OCI-M1 (cell line): ENCODE measurements at regions not wholly inside any gene's neighbourhood (a gene's known extent, or its start where the extent isn't known, plus 50 kb on each side); places are given as distances from the start of the nearest gene placed in this dataset.

Source experiments
- DNase-seq: peaks from one replicate; lab custom pipeline; 2025; lab: John Stamatoyannopoulos, UW

DNA sequence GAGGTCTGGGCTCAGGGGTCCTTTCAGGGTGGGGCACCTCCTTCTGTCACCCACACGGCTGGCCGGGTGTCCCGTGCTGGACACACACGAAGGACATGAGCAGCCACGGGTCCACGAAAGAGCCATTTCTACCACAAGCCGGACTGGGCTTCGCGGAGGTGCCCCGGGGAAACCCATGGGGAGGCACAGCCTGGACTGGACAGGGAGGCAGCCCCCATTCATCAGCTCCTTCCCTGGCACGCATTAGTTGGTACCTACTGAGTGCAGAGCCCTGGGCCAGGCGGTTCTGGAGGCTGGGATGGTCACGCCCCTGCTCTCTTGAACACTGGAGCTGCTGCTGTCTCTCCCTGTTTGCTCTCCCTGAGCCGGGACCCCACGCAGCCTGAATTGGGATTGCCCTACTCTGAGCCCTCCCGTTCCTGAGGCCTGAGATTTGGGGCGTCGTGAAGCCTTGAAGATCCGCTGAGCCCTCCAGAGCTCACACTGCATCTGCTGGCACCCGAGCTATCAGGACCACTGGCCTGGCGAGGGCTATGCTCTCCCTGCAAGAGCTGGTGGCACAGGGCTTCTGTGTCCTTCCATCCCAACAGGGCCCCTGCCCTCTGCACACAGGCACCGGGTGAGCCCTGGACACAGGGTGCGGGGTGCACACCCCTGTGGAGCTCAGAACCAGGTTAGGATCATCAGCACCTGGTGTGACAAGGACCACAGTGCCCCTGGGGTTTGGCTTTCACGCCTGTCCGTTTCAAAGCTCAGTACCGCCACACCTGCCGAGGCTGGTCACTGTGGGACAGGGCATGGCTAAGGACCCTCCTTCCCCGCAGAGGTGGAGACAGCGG, 84.6 kb downstream of the MYEOV start:
- no peak for DNase-seq

DNA sequence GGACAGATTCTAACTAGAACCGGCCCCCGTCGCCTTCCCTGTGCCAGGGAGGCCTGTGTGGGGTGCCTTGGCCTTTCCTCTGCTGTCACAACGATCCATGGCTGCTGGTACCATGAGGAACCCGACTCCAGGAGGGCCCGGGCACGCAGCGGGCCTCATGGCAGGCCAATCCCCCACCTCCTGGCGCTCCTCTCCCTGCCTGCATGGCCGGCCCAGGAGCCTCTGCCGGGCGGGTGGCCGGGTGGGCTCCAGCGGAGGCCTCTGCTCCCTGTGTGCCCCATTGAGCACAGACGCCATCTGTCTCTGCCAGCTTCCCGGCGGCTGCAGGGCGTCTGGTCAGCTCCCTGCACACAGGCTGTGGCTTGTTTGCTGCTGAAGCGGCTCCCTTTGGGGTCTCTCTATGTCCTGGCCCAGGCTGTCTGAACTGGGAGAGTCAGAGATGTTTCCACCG, 86.5 kb downstream of the MYEOV start:
- DNase-seq, result no peak

DNA sequence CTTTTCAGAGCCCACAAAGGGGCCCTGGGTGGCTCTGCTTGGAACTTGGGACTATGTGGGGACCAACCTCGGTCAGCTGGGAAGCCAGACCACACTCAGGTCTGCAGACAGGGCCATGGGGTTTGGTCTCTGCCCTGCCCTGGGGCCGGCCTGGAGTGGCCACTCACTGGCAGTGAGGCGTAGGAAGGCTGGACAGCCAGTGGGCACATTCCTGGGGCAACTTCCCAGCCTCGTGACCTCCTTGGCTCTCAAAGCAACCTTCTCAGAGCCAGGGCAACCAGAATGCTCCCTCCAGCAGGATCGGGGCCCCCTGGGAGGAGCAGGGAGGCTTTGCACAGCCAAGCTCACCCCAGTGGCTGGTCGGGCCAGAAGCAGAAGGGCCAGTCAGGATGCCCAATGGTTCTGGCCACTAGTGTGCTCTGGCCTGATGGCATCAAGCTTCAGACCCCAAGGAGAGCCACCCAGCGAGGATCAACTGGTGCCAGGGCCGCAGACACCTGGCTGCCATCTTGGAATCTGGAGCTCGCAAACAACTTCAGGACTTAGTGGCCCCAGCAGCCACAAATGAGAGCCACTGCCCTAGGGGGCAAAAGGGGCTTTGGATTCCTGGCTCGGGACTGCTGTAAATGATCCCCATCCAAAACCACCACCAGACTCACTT, 87.1 kb downstream of the MYEOV start:
- DNase-seq, result no peak

DNA sequence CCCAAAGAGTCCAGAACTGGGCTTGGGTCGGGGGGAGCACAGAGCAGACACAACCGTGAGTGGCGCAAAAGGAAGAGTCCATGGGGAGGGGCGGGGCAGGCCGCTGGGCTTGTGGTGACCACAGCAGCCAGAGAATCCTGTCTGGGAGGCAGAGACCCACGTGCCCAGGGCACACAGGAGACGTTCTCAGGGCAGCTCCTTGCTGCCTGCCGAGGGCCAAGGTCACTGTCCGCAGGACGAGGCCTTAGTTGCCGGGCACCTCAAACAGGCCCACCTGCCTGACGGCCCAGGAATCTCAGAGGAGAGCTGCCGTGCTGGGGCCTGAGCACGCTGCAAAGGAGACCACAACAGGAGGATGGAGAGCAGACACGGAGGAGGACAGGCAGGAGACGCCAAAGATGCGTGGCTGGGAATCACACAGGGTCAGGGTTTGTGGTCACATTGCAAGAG, 87.8 kb downstream of the MYEOV start:
- no peak for DNase-seq

DNA sequence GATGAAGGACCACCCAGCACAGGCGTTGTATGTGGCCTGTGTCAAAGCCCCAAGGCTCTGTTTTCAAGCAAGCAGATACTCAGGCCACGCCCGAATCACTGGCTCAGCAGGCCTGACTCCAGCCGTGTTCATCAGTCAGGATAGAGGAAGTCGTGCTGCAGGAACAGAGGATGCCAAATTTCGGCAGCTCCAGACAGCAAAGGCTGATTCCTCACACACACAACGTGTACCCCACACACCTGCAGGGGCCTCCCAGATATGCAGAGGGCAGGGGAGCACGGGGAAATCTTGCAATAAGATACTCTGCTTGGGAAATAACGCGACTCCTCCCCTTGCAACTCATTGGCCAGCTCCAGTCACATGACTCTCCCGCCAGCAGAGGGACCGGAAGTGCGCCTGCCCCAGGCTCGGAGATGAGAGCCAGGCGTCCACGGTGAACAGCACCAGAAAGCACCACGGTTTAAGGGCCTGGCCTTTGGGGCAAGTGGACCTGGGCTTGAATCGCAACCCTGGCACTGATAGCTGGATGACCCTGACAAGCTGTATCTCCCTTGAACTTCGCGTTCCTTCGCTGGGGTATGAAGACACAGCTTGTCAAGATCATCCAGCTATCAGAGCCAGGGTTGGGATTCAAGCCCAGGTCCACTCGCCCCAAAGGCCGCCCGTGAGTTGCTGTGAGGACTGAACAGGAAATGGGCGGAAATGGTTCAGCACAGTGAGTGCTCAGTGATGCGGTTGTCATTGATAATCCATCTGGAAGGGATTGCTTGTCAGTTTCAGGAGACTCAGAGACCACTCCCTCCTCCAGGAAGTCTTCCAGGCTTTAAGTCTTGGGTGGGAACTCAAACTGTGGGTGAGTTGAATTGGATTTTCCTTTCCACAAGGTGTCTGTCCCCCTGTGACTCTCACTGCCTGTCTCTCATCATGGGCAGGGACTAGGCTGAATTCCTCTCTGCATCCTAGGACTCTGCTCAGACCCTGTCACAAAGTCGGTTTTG, 88.5 kb downstream of the MYEOV start:
- DNase-seq, result no peak

DNA sequence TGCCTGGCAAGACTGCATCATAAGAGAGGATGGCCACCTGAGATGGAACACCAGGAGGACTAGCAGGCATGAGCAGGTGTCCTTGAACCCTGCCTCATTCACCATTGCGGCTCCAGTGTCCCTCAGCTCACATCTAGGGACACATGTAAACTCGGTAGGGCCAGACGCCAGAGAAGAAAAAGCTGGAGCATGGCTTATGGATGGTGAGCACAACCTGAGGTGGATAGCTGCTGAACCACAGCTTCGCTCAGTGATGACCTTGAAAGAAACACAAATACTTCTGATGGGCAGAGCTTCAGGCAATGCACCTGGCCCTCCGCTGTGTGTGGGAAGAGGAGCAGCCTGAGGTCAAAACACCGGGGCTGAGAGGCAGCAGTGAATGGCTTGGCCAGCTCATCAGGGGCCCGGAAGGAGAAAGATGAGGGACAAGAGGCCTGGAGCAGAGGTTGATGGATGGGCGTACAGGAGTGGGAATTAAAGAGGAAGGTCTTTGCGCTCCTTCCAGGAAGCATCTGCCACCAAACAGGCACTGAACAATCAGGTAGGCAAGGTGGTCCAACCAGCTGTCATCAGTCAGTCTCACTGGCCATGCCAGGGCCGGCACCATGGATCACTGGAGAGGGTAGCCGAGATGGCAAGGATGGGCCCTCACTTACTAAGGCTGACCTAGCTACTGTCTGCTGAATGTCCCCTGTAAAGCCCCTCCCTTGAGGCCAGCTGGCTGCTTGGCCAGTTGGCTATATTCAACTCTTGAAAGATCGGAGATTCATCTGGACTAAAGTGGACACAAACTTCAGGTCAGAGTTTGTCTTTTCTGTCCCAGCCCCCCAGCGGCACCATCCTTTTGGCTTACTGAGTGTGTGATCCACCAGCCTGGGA, 89.7 kb downstream of the MYEOV start:
- no peak for DNase-seq

DNA sequence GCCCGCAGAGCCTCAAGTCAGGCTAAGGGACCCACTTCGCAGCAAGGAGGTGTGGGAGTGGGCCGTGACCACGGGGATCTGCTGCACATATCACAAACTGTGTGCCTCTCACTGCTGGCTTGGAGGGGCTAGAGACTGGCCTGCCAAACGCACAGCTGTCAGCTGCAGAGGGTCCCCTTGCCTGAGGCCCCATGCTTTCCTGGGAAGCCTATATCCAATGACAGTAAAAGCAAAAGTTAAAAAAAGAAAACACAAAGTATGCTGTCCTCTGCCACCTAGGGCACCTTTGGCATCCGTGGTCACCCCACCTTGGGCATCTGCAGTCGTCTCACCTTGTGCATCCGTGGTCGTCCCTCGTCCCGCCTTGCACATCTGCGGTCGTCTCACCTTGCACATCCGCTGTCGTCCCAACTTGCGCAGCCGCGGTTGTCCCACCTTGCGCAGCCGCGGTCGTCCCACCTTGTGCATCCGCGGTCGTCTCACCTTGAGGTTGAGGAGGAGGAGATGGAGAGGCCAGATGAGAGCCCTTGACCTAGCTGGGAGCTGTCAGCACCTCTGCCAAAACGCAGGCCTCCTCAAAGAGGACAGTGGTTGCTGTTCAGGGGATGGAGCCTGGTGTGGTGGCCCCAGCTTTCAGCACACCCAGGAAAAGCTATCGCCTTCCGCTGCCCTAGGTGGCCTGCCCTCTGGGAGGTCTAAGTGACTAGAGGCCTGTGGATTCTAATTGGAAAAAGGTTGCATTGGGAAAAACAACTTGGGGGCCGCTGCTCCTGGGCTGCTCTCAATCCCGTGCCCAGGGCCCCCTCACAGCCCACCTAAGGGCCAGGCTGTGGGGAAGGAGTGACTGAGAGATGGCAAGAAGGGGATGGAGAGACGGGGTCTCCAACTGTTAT, 90.5 kb downstream of the MYEOV start:
- DNase-seq, result no peak

DNA sequence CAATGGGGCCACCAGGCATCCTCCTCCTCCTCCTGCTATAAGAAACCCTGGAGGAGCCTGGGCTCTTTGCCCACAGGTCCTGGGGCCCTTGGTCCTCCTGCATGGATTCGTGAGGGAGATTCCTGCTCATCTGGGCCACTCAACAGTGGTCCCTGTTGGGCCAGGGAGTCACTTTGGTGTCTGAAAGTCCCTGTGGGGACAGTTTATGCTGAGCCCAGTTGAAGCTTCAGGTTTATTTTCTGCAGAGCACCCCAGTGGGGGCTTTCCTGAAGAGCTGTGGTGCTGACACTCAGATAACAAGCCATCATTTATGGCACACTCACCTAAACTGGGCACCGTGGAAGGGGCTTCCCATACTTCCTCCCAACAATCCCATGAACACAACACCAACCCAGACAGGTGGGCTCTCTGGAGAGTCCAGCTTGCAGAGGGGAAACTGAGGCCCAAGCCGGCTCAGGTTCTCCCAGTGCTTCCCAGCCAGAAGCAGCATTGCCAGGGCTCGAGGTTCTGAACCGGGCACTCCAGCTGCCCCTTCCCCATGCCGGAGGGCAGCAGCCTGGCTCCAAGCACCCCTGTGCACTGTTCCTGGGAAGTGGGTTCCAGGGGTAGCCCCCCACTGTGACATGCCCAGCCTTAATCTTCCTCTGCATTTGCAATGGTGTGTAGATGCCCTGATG, 91.3 kb downstream of the MYEOV start:
- DNase-seq, result no peak

DNA sequence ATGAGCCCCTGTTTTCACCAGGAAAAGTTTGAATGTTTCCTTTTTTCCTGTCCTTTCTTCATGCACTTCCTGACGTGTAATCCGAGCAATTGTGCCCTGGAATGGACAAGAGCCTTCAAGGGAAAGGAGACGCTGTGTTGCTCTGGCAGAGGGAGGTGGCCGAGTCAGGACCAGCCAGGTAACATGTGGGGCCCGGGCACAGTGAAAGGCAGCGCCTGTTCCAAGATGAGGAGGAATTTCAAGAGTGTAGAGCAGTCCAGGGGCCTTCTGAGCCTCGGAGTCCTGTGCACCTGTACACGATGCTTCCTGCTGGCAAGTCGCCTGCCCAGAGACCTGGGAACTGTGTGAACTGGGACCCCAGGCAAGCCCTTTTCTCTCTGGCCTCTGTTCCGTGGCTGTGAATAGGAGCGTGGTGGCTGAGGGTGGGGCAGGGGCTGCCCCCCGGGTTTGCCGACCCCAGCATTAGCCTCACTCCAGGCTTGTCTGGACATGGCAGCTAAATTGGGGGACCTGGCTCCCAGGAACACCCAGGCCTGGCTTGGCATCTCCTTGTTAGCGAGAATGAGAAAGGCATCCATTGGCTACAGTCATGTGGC, 92.0 kb downstream of the MYEOV start:
- DNase-seq, result no peak

DNA sequence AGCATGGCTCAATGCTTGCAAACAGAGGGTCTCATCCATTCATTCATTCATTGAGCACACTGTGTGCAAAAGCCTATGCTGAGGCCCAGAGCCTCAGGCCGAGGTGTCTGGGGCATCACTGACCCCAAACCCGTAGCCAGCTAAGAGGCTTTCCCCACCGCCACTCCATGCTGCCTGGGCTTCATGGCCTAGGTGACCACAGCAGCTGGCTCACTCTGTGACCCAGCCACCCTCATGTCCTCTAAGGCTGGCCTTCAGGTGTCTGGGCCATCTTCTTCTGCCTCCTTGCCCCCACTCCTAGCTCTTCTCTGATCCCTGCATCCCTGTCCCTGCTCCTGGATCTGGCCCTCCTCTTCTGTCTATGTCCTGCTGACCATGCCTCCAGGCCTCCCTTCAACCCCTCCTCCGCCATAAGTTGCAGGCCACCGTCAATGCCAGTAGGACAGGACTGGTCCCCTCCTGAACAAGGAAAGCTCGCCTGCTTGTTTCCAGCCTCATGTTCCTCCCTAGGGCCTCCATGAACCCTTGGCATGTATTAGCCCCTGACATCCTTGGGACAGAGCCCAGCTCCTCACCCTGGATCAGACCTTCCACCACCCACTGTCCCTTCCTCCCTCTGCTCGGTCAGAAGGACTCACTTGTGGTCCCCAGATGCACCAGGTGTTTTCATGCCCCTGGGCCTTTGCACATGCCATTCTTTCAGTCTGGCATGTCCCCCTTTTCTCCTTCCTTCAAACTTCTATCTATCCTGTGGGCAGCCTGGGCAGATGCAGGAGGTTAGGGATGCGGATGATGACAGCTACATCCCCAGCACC, 92.8 kb downstream of the MYEOV start:
- no peak for DNase-seq

DNA sequence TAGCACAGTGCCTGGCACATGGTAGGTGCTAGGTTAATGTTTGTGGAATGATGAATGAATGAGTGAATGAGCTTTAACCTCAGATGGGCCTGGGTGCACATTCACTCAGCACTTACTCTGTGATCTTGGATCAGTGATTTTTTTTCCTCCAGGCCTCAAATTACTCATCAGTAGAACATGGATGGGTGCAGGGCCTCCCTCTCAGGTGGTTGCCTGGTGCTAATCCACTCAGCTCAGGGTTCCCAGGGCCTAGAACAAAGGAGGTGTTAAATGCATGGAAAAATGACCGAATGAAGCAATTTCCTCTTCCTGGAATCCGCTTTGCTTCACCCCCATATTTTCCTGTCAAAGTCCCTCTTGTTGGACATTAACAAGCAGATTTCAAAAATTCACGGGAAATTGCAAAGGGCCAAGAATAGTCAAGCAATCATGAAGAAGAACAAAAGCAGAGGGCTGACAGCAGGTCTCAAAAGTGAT, 93.5 kb downstream of the MYEOV start:
- no peak for DNase-seq

DNA sequence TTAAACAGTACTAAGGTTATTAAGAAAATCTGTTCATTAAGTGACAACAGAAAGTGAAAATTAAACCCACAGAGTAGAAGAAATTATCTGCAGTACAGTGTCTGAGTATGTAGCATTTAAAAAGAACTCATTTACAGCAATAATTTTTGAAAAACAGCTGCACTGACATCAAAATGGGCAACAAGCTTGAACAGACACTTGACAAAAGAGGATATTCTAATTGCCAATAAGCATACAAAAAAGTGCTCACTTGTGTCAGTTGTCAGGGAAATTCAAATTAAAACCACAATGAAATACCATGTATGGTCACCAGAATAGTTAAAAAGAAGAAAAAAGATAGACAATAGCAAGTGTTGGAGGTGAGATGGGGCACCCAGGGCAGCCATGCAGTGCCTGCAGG, 93.3 kb upstream of the LINC01488 start:
- DNase-seq, result peak; percentile 74

DNA sequence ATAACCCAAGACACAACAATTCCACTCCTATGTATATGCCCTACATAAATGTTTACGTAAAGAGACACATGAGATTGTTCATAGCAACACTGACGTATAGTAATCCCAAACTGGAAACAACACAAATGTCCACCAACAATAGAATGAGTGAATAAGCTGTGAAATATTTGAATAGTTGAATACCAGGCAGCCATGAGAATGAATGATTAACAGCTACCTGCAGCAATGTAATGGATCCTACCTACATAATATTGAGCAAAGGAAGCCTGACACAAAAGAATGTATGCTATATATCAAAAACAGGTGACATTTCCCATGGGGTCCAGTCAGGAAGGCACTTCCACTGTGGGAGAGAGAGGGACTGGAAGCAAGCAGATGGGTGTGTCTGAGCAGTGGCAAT, 92.8 kb upstream of the LINC01488 start:
- DNase-seq, result no peak

DNA sequence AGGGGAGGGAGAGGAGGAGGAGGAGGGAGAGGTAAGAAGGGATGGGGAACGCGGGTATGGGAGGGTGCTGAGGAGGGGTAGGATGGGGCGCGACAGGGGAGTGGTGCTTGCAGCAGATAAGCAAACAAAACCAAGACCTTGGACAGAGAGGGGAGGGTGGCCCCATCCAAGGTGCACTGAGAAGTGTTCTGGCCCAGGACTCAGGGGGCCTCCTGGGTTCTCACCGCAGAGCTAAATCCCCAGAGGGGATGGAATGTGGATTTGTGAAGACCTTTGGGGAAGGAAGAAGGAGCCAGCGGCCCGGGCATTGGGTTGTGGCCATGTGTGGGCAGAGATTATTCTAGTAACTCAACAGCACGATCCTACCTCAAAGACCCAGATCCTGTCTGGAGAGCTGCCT, 90.9 kb upstream of the LINC01488 start:
- no peak for DNase-seq

DNA sequence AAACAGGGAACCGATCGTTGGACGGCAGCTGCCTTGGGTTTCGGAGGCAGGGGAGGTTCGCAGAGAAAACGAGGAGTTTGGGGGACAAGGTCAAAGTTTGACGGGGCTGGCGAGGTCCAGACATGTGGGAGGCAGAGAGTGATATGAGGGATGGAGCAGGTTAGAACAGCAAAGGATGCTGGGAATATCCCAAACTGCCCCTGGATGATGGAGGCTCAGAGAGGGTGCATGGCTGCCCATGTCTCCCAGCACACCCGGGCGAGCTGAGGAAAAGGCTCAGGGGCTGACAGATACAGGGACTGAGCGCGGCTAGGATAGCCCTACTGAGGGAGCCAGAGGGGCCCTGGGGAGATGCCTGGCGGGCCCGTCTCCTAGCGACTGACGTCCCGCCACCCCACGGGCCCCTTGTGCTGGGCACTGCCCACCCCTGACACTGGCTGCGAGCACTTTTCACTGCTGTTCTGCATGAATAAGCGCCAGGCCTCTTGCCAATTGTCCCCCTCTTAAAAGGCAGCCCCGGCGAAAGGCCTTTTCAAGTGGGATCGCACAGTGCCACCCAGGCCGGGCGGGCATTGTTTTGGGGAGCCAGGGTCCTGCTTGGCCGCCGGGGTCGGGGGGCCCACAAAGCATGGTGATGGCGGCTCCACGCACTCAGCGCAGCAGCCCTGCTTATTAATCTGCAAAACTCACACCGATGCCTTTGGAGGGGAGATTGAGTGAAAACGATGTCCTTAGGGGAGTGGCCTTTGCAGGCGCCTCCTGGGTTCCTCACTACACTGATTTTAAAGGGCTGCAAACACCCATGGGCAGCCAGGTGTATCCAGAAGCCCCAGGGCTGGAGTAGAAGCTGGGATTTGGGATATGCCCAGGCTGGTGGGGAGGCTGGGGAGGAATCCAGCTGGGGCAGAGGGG, 90.0 kb upstream of the LINC01488 start:
- no peak for DNase-seq

DNA sequence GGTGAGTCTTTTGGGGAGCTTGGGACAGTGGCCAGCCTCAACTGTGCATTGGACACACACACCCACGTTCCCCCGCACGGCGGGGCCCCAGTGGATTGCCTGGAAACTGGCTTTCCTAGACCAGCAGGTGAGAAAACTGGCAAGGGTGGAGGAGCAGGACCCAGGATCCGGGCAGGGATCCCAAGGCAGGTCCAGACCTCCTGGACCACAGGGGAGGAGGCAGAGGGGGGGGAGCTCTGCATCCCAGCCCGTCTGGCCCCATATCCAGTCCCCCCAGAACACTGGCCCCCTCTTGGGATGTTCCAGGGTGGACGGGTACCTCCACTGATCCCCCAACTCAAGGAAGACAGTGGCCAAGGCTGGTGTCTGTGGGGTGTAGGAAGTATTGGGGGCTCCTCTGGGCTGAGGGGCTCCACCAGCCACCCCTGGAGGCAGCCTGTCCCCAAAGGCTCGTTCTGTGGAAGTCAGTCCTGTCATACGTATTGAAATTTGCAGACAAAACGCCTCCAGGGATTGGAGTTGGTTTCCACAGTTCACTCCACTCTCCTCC, 89.3 kb upstream of the LINC01488 start:
- no peak for DNase-seq
